A549 (cell line): ENCODE measurements at regions not wholly inside any gene's neighbourhood (a gene's known extent, or its start where the extent isn't known, plus 50 kb on each side); places are given as distances from the start of the nearest gene placed in this dataset.

Experiments used
- CEBPB ChIP-seq, 2 experiments: fragments of >200 bp in 1 of 2; sonication (Bioruptor Twin) in 1 of 2; formaldehyde crosslinking in 1 of 2; IDR thresholded peaks; 2 replicates each; pipeline ENCODE4 v1.6.1; 2012 to 2016
- CTCF ChIP-seq: fragments of >200 bp; sonication (Bioruptor Twin); formaldehyde crosslinking; IDR thresholded peaks from 3 replicates; pipeline ENCODE4 v1.5.1; 2016
- EP300 ChIP-seq, 2 experiments: fragments of >200 bp; sonication (Bioruptor Twin); formaldehyde crosslinking; IDR thresholded peaks; 2 replicates in 1 of 2; 3 replicates in 1 of 2; pipeline ENCODE4 v1.6.1; 2016 to 2017
- MAZ ChIP-seq: fragments of 150-350 bp; IDR thresholded peaks from 2 replicates; pipeline ENCODE4 v1.6.1; 2014; ENCODE audit warnings: antibody characterized with exemption, low read depth, low read length, borderline replicate concordance
- PBX3 ChIP-seq: IDR thresholded peaks from 2 replicates; pipeline ENCODE4 v1.6.1; 2012
- RAD21 ChIP-seq, 2 experiments: fragments of >200 bp in 1 of 2; sonication (Bioruptor Twin) in 1 of 2; formaldehyde crosslinking in 1 of 2; IDR thresholded peaks in 1 of 2; conservative IDR thresholded peaks in 1 of 2; 2 replicates in 1 of 2; 3 replicates in 1 of 2; pipeline ENCODE4 v1.6.1; 2012 to 2018; ENCODE audit warnings: inconsistent platforms in 1 of 2
- RFX5 ChIP-seq: fragments of 450-650 bp; IDR thresholded peaks from 2 replicates; pipeline ENCODE4 v1.7.1; 2014; ENCODE audit warnings: antibody characterized with exemption, mild to moderate bottlenecking, moderate library complexity
- SMC3 ChIP-seq: fragments of >200 bp; sonication (Bioruptor Twin); formaldehyde crosslinking; IDR thresholded peaks from 3 replicates; pipeline ENCODE4 v1.6.1; 2018; ENCODE audit warnings: inconsistent platforms

GRCh38 chr2:2853346-2853745 is 522.3 kb upstream of the MYT1L start:
- TF ChIP-seq EP300 (IDR thresholded peaks at IDR 0.05) (no peak), RAD21 (conservative IDR thresholded peaks at IDR 0.05 in 1 of 2, IDR thresholded peaks at IDR 0.05 in 1 of 2) (no peak), CTCF (no peak), MAZ (no peak), PBX3 (no peak), CEBPB (IDR thresholded peaks at IDR 0.05) (no peak), SMC3 (no peak), RFX5 (no peak)
